HG03457 (cell line): ENCODE measurements at regions not wholly inside any gene's neighbourhood (a gene's known extent, or its start where the extent isn't known, plus 50 kb on each side); places are given as distances from the start of the nearest gene placed in this dataset.
"Not testable (repeated sequence)": the region's sequence is repeated elsewhere in the genome, so short reads cannot be mapped to it uniquely, and the experiment has no call there.

Experiments
- ATAC-seq: cut with Tn5 transposase; IDR thresholded peaks from one replicate; pipeline ENCODE4 v1.9.1; 2021; ENCODE audit warnings: moderate number of reproducible peaks; ENCODE audit not compliant: unreplicated experiment

GRCh38 chr10:2222631-2223030, 485.3 kb upstream of the ADARB2 start:
- ATAC-seq: no peak

GRCh38 chr10:2214805-2215204, 477.5 kb upstream of the ADARB2 start:
- no peak for ATAC-seq

- ATAC-seq: no peak
These were observed 476.8 kb upstream of the ADARB2 start for GRCh38 chr10:2214092-2214491.

- no peak for ATAC-seq
These were observed 475.0 kb upstream of the ADARB2 start for GRCh38 chr10:2212244-2212834.

GRCh38 chr10:2210088-2210487, 472.8 kb upstream of the ADARB2 start:
- ATAC-seq: no peak

- no peak for ATAC-seq
These were observed 470.8 kb upstream of the ADARB2 start for GRCh38 chr10:2208106-2208505.

DNA sequence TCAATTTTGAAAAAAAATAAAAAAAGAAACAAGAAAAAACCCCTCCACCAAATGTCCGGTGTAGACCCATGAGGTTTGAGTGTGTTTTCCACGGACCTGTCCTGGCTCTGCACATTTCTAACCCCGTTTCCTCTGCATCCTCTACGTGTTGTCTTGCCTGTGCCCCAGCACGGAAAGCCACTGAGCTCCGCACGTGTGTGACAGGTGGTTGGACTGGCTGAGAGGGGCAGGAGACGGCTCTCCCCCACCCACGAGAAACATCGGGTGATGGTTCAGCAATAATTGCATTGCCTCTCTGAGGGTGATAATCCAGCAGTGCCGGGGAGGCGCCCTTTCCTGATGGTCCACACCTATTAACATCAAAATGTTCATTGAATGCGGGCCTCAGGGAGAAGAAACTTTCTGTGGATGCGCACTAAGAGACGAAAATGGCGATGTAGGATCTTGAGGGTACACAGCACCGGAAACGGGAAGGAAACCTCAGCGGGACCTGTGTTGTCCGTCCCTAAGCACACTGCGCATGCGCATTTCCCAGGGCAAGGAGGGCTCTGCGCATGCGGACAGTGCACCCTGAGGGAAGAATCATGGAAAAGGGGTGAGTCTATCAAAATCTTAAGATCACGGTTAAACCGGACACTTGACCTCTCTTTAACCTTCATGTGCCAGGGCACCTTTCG, 470.1 kb upstream of the ADARB2 start:
- ATAC-seq: no peak

DNA sequence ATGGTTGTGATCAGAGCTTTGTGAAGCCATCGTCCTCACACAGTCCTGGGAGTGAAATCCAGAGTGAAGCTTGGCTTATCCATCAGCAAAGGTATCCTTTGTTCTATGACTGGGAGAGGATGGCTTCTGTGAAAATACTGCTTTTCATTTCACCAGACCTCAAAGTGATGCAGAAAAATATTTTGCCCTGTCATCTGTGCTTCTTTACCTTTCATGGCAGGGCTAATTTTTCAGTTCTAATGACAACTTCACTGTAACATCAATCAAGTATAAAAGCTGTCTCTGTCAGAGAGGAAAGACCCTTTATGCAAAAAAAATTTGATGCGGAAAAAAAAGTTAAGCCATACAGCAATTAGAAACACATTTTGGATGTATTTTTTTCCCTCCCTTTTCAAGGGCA, 468.1 kb upstream of the ADARB2 start:
- no peak for ATAC-seq

DNA sequence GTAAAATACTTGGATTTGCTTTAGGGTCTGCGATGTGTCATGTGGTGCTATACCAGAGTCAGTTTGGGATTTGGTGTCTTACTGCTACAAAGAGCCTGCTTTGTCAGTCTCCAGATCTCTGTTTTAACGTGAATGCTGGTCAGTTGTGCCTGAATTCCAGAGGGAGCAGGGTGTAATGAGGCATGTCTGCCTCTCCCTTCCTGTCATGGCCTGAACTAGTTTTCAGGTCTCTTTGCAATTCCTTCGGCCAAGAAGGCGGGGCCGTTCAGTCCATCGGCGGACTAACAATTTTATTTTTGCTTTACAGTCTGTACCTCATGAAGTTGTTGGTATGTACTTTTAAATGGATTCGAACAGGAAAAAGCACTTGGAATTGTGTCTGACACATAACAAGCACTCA, 465.1 kb upstream of the ADARB2 start:
- ATAC-seq: no peak

- no peak for ATAC-seq
These were observed 464.3 kb upstream of the ADARB2 start for GRCh38 chr10:2201534-2202099.

- no peak for ATAC-seq
These were observed 460.3 kb upstream of the ADARB2 start for GRCh38 chr10:2197663-2198062.

DNA sequence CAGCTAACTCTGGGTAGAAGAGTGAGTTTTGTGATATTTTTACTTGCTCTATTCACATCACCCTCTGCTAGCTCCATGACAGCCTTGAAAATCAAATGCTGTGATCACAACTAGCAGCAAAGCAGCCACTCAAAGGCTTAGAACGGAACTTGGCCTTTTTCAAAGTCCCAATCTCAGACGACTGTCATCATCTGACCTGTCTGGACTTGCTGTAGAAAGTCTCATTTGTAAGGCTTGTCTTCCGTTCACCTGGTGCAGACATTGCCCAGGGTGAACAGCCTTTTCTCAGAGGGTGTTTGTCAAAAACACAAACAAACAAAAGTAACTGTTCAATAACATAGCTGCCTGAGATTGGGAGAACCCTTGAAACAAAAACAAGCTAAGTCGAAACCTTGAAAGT, 458.9 kb upstream of the ADARB2 start:
- ATAC-seq: no peak

DNA sequence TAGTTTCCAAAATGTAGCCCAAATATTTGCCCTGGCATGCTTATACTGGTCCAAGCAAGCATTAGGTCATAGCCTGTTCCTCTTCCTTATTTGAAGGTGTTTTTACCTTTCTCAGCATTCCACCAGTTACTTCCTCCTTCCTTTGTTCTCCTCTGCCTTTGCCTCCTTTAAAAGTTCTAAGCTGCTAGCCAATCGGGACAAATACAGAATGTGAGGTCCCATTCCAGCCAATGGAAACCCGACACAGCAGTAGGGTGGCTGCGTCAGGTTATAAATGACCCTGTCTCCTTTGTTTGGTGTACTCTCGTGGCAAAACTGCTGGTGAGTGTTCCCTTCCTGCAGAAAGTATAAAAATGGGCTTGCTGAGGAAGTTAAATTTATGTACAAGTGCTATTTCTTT, 452.0 kb upstream of the ADARB2 start:
- not testable (repeated sequence) for ATAC-seq

DNA sequence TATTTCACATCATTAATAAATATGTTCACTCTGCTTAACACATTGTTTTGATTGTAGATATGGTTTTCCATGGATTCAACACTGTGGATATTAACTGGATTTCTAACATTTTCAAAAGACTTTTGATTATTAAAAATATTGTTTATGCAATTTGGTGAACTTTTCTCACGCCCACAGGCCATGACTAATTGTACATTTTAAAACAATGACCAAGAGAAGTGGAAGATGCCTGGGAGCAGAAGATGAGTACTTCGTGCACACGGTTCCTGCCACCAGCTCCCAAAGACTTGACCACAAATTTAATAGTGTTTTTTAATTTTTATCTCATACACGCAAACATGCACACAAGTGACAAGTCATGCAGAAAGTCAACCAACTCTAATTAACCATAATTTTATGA, 451.0 kb upstream of the ADARB2 start:
- ATAC-seq: no peak

- no peak for ATAC-seq
These were observed 436.0 kb upstream of the ADARB2 start for GRCh38 chr10:2173327-2173726.

- ATAC-seq: no peak
These were observed 428.6 kb upstream of the ADARB2 start for GRCh38 chr10:2165771-2166460.

DNA sequence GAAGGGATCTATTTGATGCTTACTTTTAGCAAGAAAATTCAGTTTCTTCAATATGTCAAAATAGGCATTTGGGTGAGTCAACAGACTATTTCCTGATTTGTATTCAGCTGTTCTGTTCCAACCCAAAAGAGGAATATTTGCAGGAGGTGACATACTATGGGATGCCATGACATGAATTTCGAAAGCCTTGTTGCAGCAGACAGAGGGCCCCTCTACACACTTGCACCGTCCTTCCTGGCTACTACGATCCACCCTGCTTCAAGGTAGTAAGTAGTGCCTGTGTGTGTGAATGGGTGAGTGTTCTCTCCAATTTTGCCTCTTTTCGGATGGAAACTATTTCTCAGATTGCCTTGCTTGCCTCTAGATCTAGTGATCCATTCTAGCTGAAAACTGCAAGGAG, 413.0 kb upstream of the ADARB2 start:
- ATAC-seq: no peak

DNA sequence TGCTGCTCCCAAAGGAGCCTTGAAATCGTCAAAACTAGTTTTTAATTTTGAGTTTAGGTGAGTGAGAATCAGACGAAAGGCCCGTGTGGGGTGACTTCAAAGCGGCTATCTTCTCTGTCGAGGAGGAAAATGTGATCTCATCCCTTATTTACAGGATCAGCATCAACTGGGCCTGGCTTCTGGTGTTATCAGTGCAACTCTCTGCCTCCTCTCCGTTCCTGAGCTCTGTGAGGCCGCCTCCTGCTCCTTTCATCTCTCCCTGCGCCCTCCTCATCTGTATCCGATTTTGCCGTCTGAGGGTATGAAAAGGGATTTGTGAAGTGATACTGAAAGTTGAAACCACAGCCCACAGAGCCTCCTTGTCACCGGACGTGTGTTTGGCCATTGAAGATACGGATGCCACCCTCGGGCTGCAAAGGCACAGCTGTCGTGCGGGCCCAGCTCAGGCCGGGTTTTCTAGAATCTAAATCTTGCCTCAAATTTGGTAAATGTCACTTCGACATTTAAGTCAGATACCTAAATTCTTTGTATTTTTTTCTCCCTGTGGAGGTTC, 408.7 kb upstream of the ADARB2 start:
- ATAC-seq: no peak

DNA sequence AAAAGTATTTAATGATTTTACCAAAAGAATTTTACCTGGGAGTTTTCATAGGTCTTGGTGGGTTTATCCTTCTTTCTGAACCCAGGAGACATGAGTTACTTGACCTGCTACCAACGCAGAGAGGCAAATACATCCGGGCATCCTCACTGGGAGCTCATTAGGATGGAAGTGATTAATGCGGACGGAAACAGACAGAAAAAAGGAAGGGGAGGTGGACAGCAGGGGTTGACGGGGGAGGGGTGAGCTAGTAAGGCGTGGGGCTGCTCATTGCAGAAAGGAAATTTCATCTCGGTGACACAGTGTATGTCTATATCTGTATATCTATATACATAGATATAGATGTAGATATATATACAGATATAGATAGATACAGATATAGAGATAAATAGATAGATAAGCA, 408.2 kb upstream of the ADARB2 start:
- ATAC-seq: no peak

DNA sequence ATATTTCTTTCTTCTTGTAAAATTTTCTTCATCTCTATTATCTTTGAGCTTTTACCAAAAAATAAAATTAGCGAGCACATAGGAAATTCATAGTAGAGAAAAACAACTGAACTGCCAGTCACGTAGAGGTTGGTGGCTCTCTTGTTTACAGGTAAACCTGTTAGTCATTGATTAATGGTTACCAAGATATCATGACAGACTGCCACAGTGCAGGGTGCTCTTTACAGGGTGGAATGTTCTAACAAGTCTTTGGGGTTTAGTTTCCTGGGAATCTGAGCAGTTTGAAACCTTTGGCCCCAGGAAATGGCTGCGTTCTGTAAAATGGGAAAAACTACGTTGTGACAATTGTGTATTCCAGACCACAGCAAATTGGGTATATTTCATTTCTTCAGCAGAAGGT, 407.3 kb upstream of the ADARB2 start:
- ATAC-seq: no peak

DNA sequence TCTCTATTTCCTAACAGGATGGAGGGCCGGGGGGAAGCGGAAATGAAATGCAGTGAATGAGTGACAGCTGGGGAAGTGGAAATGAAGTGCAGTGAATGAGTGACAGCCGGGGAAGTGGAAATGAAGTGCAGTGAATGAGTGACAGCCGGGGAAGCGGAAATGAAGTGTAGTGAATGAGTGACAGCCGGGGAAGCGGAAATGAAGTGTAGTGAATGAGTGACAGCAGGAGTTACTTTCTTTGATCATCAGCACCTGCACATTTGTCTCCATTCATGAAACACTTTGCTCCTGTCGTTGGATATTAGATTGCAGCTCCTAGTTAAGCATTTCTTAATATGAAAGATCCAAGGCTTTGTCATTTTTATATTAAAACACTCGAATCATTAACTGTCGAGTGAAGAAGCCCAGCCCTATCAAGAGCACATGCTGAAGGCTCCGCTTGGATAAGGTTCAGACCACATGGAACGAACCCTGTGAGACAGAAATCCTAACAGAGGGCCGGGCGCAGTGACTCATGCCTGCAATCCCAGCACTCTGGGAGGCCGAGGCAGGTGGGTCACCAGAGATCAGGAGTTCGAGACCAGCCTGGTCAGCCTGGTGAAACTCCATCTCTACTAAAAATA, 406.0 kb upstream of the ADARB2 start:
- ATAC-seq: no peak
